ENCODE measurements at regions not wholly inside any gene's neighbourhood (a gene's known extent, or its start where the extent isn't known, plus 50 kb on each side); places are given as distances from the start of the nearest gene placed in this dataset.
"Not testable (repeated sequence)": the region's sequence is repeated elsewhere in the genome, so short reads cannot be mapped to it uniquely, and the experiment has no call there.

DNA sequence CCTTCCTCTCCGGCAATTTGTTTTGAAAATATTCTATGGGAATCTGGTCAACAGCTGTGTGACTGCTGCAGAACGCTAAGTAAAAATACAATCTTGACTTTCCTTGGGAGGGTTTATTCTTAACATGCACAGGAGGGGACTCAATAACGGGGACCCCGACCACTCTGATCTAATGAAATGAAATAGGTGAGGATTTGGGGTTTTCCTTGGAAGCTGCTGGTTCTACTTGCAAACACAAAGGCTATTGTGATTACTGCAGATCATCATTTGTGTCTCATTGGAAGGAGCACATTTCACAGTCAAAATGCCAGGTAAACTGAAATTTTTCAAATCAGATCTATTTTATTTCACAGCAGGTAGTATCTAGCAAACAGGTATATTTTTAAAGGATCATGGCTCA lies 366.1 kb downstream of the SHANK2 start:
- DNase-seq: no peak

DNA sequence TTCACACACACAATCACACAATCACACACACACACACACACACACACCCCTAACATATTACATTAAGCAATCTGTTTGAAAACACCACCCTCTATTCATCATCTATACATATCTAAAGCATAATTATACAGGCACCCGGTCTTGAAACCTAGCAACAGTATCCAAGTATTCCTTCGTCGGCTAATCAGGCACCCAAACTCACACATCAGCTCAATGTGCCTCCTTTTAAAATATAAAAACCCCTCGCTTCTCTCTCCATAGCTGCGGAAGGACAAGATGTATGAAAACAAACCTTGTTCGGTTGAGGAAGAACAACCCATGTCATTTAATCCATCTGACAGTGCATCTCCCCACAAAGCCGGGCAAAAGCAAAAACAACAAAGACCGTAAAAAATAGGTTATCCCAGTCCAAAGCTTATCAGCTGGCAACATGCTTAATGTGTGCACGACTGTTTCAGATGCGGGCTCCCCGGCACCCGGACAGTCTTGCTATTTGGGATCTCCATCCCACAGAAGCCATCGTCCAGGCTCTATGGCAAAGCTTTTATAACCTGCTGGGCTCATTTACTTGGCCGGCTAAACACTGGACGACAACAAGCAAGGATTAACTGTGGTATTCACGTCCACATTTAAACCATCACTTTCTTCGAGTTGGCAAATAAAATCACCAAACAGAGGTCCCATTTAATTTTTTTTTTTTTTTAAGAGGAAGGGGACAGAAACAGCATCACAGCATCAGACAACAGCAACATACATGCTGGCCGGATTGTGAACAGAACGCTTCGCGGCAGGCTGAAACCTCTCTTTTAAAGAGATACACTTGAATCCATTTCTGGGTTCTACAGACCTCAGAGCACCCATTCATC lies 365.5 kb downstream of the SHANK2 start:
- DNase-seq: no peak

DNA sequence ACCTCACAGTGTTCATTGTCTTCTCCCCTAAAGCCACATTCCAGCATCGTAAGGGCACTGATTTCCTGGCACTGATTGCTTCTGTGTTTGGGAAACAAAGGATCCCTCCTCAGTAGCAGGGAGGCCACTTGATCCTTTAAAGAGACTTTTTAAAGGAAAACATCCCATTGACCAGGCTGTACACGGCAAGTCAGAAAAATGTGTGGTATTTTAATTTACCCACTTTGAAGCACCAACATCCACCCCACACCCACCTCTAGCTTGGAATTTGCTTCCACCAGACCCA lies 364.9 kb downstream of the SHANK2 start:
- no peak for DNase-seq

DNA sequence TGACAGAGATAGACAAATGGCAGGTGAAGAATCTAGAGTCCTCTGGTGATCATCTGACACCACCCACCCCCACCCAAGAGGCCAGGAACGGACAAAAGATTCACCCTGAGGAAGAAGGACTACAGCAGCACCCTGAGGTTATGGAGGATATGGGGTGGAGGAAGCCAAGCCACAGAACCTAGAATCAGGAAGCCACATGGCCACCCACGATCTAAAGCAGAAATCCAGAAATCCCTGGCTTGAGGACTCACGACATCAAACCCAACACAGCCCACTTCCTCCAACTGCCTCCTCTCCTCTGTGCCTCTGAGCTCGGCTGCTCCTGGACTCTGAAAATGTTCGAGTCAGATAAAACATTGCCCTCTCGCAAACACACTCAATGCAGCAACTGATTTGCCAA lies 364.3 kb downstream of the SHANK2 start:
- no peak for DNase-seq

DNA sequence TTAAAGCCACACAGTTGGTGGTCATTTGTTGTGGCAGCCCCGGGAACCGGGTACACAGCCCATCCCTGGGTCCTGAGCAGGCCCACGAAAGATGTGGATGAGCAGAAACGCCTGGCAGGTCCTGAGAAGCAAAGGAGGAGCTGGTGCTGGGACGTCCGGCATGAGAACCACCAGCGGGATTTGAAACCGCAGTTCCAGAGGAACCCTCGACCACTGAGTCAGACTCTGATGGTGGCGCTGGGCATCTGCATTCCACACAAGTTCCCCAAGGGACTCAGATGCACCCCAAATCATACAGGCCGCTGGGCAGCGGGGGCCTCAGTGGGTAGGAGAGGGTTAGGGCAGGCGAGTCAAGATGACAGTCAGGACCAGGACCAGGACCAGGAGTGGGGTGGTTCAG lies 363.0 kb downstream of the SHANK2 start:
- no peak for DNase-seq

DNA sequence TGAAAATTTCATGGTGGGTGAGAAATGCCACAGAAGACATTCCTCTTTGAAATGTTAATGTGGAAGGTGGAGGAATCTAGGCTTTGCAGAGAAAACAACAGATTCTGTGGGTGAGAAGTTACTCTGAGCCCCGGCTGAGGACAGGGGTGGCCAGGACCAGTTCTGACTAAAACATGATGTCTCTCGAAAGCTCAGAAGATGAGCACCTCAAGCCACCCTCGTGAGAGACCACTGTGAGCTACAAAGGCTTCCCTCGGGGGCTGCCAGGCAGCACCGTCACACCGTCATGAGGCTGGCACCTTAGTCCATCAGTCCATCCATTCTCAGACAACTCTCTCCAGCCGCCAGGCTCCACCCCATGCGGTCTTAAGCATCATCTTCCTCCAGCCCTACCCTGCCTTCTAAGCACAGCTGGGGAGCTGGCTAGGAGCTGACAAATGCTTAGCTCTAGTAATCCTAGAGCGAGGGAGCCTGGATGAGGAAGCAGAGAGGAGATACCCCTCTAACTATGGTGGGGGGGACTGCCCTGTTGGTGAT lies 360.5 kb downstream of the SHANK2 start:
- no peak for DNase-seq

DNA sequence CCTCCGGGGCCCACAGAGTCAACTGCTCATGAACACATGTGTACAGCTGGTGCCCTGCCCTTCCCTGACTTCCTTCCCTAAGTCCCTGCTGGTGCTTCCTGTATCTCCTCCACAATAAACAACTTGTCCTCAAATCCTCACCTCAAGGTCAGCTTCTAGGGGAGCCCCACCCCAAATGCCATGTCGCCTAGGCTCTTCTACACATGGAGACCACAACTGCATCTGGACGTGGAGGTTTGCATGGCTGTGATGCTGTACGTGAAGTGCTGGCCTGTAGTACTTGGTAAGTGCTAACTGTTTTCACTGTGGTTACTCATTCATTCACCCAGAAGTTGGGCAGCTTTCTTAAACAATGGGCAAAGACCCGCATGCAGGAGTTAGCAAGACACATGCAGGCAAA lies 359.5 kb downstream of the SHANK2 start:
- DNase-seq: no peak

DNA sequence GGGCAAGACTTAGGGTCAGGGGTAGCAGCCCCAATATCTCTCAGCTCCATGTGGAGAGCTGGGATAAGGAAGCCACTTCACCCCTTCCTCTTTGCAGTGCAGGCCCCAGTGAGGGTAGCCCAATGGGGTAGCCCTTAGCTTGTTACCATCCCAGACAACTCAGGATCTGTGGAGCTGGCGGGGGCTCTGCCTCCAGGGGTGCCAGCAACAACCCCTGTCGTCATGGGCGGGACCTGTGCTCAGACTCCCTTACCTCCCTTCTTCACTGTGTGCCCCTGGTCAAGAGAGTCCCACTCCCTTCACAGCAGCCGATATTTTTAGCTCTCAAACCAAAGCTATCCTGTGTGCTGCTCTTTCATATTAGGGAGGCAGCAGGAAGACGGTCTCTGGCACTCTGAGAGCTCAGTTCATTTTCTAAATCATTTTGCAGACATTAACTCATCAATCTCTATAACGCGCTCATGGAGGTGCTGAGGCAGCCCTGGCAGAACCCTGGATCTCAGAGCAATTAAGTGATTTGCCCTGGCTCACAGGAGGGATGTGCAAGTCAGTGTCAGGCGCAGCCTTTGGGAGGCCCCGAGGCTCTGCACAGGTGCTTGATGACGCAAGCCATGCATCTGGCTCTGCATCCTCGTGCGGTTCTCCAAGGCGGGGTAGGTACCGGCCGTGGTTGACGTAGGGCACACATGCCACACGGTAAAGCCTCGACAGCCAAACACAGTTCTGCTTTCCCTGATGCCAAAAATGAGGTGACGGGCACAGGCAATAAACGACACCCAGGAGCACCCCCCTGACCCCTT lies 357.6 kb downstream of the SHANK2 start:
- DNase-seq: no peak

DNA sequence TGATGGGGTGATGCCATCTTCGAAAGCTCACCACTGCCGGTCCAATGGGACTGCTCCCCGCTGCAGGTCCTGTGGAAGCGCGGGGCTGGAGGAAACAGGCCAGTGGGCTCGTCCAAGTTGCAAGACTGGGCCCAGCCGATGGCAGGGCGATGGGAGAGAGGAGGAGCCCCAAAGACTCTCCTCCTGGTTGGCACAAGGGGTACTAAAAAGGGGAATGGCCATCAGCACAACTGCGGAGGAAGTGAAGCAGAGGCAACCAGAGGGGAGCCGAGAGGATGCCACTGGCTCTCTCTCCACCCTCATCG lies 357.1 kb downstream of the SHANK2 start:
- no peak for DNase-seq

DNA sequence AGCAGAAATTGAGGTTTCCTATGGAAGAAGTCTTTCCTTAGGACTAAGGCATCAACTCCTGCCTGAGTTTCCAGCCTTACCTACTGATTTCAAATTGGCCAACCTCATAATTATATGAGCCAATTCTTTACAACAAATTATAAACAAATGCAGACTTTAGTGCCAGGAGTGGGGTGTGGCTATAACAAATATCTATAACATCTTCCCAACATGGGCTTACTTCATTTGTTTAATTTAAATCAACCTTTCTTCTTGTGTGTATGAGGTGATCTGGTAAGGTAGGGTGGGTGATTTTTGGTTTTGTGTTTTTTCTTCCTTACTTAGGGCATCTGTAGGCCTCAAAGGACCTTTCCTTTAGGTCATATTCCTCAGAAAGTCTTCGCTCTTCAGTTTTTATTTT lies 354.9 kb downstream of the SHANK2 start:
- no peak for DNase-seq

DNA sequence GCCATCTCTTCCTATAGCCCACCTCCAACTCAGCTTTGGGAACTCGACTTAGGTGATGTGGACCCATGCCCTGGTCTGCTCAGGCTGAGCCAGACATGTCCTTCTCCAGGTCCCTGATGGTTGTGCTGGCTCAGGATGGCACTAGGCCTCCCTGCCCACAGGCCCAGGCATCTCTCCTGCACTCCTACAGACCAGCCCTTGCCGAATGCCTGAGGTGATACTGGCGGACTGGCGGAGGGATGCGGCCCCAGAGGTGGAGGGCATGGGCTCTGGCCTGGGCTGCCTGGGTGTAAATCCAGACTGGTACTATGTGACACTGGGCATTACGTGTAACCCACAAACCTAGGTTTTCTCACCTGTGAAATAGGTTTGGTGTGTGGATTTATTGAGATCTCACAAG lies 352.8 kb downstream of the SHANK2 start:
- no peak for DNase-seq

DNA sequence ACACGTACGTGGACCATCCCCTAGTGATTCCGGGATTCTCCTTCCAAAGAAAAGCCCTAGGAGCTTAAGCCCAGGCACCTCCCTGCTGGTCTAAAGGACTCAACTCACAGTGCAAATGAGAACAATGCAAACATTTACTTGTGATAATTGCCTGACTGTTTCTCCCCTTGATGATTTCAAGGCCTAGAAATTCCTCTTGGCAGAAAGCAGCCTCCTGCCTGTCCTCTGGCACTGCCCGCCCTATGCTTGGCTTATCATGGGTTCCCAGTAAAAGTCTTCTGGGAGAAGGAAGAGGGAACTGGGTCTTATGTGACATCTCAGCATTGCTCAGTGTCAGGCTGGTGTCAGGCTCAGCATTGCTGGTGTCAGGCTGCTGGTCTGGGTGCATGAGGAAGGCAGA lies 351.8 kb downstream of the SHANK2 start:
- DNase-seq: no peak

DNA sequence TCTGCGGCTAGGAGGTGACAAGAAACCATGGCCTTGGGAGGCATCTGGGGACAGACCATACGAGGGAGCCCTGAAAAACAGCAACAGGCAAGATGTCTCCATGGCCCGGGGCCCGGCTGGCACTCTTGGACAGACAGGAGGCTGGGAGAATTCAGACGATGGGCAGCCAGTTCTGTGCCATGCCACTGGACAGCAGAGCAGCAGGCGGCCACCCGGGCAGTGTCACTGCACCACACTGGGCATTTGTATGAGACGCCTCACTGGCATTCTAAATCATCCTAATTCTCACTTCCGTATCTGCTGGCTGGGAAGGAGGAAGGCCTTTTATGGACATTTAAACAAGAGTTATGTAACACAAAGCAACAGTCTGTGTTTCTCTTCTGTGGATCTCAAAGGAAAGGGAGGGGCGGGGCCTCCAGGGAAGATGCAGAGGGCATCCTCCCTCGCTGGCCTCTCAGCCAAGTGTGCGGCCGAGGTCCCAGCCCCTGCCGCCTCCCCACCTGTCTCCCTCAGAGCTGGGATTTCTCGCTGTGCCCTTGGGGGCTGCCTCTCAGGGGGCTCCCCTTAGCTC lies 350.3 kb downstream of the SHANK2 start:
- DNase-seq: no peak

DNA sequence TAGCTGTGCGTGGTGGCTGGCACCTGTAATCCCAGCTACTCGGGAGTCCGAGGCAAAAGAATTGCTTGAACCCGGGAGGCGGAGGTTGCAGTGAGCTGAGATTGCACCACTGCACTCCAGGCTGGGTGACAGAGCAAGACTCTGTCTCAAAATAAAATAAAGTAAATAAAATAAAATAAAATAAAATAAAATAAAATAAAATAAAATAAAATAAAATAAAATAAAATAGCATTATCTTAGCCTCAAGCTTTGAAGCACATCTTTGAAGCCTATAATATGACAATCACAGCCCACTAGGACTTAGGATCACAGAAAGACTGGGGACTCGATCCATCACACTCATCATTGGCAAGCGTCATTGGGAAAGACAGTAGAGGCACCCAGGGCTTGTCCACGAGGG lies 349.1 kb downstream of the SHANK2 start:
- not testable (repeated sequence) for DNase-seq

DNA sequence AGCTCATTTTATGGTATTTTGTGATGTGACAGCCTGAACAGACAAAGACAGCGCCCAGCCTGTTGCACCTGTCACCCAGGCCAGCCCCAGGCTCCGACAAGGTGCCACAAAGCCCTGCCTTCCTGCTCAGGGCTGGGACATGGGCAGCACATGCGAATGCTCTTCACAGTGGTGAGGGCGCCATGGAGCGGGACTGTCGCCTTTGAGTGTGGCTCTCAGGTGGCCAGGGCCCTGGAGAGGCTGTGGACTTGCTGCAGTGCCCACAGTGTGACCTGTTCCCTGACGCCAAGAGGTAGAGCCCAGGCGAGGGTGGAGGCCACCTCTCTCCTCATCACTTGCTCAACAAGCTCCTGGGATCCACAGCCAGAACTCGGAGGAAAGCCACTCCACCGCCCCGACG lies 346.3 kb downstream of the SHANK2 start:
- no peak for DNase-seq

DNA sequence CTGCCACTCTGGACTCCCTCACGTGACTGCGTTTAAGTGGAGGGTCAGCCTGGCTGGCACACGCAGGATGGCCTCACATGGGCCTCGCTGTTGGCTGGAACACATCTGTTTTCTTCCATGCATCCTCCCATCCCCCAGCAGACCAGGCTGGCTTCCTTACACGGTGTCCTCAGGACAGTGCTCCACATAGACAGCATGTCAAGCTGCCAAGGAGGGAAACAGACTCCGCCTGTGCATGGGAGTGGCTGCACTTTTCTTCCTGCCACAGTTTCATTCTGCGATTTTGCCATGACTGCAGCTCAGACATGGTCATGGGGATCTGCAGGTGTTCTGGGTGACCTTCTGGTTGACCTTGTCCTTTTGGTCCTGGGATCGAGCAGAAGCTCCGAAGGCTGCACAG lies 344.2 kb downstream of the SHANK2 start:
- no peak for DNase-seq

DNA sequence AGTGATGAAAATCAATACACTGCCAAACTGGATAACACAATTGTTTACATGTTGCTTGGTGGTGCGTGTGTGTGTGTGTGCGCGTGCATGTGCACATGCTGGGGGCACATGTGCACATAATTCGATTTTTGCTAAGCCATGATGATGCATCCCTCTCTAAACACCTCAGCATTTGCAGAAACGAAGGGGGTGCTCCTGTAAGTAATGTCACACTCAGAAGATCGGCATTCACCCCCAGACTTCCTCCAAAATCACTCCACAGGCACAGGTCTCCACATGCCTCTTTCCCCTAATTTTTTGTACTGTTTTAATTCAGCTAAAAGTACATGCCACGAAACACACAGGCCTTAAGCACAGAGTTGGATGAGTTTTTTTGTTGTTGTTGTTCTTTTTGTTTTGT lies 341.5 kb downstream of the SHANK2 start:
- no peak for DNase-seq

DNA sequence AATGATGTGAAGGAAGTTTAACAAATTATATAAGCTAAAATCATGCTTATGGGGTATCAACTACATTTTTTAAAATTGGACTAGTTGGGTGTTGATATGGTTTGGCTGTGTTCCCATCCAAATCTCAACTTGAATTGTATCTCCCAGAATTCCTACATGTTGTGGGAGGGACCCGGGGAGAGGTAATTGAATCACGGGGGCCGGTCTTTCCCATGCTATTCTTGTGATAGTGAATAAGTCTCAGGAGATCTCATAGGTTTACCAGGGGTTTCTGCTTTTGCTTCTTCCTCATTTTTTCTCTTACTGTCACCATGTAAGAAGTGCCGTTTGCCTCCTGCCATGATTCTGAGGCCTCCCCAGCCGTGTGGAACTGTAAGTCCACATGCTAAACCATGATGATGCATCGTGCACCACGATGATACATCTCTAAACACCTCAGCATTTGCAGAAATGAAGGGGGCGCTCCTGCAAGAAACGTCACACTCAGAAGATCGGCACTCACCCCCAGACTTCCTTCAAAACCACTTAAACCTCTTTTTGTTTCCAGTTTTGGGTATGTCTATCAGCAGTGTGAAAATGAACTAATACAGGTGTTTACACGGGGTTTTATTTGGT lies 340.0 kb downstream of the SHANK2 start:
- no peak for DNase-seq

DNA sequence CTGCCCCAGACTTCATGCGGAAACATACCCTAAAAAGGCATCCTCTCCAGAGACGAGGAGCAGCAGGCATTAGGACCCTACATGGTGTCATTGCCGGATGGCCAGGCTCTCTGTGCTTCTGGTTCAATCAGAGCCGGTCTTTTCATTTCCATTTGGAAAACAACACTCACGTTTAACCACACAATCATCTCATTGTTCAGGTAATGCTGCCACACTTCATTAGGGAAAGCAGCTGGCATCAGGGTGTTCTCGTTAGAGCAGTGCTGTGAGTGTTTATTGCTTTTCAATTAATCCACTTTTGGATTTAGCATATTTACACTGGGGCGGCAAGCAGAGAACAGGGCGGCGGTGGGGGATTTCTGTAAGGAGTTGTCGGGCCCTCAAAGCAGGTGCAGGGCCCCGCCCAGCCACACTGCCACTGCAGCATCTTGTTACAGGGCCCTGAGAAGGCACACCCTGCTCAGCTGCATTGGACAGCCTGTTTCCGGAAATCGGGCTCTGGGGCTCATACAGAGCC lies 338.6 kb downstream of the SHANK2 start:
- DNase-seq: peak; percentile 23

DNA sequence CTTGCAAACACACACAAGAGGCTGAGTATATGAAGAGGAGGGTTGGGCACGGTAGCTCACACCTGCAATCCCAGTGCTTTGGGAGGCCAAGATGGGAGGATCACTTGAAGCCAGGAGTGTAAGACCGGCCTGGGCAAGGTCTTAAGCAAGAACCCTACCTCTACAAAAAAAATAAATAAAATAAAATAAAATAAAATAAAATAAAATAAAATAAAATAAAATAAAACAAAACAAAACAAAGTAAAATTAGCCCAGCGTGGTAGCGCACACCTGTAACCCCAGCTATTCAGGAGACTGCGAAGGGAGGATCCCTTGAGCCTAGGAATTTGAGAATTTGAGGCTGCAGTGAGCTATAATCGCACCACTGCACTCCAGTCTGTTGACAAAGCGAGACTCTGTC lies 337.9 kb downstream of the SHANK2 start:
- DNase-seq: no peak

DNA sequence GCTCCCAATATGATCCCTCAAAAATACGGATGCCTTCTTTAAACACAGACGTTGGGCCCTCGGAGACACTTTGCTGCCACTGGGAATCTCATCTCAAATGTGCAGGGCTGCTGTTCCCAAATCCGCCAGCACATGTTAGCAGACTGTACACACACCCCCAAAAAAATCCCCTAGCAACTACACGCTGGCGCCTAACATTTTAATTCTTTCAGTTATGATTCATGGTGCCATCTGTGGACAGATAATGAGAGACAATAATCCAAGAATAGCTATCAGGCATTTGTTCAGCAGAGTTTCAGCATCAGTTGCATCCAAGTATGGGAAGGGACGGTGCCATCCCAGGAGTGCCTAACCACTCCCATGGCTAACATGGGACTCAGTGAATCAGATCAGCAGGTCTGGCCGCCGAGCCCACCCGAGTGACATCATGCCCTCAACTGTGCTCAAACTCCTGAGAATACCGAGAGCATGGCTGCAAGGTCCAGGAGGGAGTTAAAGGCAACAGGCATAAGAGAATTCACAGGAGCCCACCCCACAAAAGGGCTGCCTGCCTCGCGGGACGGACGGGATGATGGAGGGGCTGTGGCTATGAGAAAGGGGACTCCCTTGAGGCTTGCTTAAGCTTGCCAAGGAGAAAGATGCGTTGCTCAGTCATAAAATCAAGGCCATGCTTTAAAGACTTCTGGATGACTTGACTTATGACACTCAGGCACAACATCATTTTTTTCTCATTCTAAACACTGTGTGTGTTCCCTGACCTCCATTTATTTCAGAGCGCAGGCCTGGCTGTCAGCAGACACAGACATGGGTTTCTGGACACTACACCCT lies 337.0 kb downstream of the SHANK2 start:
- no peak for DNase-seq

DNA sequence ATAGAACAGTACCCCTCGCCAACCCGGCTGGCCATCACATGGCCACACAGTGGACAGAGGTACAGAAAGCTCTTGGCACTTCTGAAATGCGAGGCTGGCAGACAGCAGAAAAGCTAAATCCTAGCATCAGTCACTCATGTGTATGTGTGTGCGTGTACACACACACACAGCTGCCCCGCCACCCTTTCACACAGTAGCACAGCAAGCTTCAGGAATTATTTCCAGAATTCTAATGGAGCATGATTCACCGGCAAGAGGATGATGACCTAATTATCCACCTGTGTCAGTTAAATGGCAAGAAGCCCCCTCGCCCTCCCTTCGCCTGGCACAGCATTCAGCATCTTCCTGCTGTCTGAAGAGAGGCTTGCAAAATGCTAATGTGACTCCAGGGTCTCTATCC lies 336.0 kb downstream of the SHANK2 start:
- peak; percentile 48 for DNase-seq

DNA sequence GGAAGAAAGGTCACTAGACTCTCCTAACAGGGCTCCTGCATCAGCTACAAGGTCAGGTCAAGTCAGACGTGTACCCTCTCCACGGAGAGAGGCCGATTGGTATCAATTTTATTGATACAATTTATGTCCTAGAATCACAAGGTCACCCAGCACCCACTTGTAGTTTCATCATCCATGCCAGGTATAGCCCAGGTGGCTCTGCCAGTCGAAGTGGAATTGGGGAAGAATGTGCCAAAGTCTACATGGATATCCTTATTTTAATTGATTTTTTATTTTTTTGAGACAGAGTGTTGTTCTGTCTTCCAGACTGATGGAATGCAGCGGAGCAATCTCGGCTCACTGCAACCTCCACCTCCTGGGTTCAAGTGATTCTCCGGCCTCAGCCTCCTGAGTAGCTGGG lies 334.1 kb downstream of the SHANK2 start:
- DNase-seq: no peak
